ENCODE measurements at regions not wholly inside any gene's neighbourhood (a gene's known extent, or its start where the extent isn't known, plus 50 kb on each side); places are given as distances from the start of the nearest gene placed in this dataset.

DNA sequence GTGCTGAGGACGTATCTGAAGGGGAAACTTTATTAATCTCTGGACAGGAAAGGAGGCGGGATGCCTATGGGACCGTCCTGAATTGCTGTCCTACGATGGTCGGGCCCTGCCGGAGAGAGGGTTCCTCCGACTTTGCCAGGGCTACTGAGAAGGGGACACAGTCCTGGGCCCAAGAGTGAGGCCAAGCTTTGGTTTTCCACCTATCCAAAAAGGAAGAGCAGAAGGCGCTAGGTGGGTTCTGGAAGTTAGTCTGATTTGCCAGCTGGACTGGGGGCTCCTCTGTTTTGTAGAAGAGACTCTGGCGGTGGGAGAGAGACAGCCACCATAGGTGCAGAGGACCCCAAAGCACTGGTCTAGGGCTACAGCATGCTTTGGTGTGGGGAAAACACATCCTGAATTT is 243.8 kb upstream of the IRX4 start:
- H3K4me1 ChIP-seq (ENCODE audit: insufficient read depth, low read length) = no peaks in the 10 kb centered on the region
- TF ChIP-seq EZH2 (IDR thresholded peaks at IDR 0.05; ENCODE audit: low read length, unreplicated experiment) (no peak), EZH2phosphoT487 (IDR thresholded peaks at IDR 0.05; ENCODE audit: borderline replicate concordance, low read length) (no peak)
- TF ChIP-seq, protein P1, sequence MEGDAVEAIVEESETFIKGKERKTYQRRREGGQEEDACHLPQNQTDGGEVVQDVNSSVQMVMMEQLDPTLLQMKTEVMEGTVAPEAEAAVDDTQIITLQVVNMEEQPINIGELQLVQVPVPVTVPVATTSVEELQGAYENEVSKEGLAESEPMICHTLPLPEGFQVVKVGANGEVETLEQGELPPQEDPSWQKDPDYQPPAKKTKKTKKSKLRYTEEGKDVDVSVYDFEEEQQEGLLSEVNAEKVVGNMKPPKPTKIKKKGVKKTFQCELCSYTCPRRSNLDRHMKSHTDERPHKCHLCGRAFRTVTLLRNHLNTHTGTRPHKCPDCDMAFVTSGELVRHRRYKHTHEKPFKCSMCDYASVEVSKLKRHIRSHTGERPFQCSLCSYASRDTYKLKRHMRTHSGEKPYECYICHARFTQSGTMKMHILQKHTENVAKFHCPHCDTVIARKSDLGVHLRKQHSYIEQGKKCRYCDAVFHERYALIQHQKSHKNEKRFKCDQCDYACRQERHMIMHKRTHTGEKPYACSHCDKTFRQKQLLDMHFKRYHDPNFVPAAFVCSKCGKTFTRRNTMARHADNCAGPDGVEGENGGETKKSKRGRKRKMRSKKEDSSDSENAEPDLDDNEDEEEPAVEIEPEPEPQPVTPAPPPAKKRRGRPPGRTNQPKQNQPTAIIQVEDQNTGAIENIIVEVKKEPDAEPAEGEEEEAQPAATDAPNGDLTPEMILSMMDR (conservative IDR thresholded peaks at IDR 0.05; ENCODE audit: low read depth, low read length) = no peak
- no peak overlapping the region for H3K27ac ChIP-seq (ENCODE audit: low read length)
- POLR2A ChIA-PET (ENCODE audit: unreplicated experiment) = no interaction called here
- H3K4me3 ChIP-seq (ENCODE audit: low read length) = no peak overlapping the region
- no peak for DNase-seq
- no peaks in the 10 kb centered on the region for H3K9me3 ChIP-seq (ENCODE audit: low read length)
- CTCF ChIA-PET = no interaction called here
- no peaks in the 10 kb centered on the region for H3F3A ChIP-seq (ENCODE audit: low read length, unreplicated experiment)
- no peak overlapping the region for H3K9ac ChIP-seq (ENCODE audit: low read length)
- H2AFZ ChIP-seq (ENCODE audit: low read length) = no peak overlapping the region
- peaks cover 35% of the 10 kb centered on the region for H3K27me3 ChIP-seq (ENCODE audit: low read length)
- intact Hi-C loops (cut with micrococcal nuclease) = no loop called here
- BruUV-seq (replicated peaks) = no TSS peak
- no peaks in the 10 kb centered on the region for H3K36me3 ChIP-seq (ENCODE audit: low read depth, low read length)
- H3K4me2 ChIP-seq (ENCODE audit: low read length) = no peak overlapping the region
- H4K20me1 ChIP-seq (ENCODE audit: low read length) = no peaks in the 10 kb centered on the region
- no peaks in the 10 kb centered on the region for H3K79me2 ChIP-seq (ENCODE audit: low read length)
- no peaks in the 10 kb centered on the region for H3K9me2 ChIP-seq (replicated peaks; ENCODE audit: low read length)
- ATAC-seq = no peak

DNA sequence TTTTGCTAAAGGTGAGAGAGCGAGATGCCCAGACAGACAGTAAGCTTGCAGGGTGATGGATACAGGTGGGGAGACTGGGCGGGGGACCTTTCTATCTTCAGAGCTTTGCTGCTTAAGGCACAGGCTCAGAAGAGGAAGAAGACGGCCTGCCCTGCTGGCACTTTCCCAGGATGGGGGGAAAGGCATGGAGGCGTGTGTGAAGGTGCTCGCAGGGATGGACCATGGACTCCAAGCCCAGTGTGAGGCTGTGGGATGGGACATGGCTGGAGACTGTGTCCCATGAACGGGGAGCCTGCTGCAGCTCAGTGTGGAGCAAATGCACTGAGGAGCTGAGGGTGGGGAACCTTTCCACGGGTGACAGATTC is 243.2 kb upstream of the IRX4 start:
- ChIA-PET CTCF (no interaction called here), POLR2A (ENCODE audit: unreplicated experiment) (no interaction called here)
- intact Hi-C loops (cut with micrococcal nuclease) = no loop called here
- H4K20me1 ChIP-seq (ENCODE audit: low read length) = no peaks in the 10 kb centered on the region
- H3K36me3 ChIP-seq (ENCODE audit: low read depth, low read length) = no peaks in the 10 kb centered on the region
- TF ChIP-seq, protein P1 (conservative IDR thresholded peaks at IDR 0.05; ENCODE audit: low read depth, low read length) = no peak
- no peak for TF ChIP-seq EZH2 (IDR thresholded peaks at IDR 0.05; ENCODE audit: low read length, unreplicated experiment)
- no peak for TF ChIP-seq EZH2phosphoT487 (IDR thresholded peaks at IDR 0.05; ENCODE audit: borderline replicate concordance, low read length)
- no peak overlapping the region for H3K27ac ChIP-seq (ENCODE audit: low read length)
- H3K9ac ChIP-seq (ENCODE audit: low read length) = no peak overlapping the region
- H3K4me1 ChIP-seq (ENCODE audit: insufficient read depth, low read length) = no peaks in the 10 kb centered on the region
- H3F3A ChIP-seq (ENCODE audit: low read length, unreplicated experiment) = no peaks in the 10 kb centered on the region
- no peak for DNase-seq
- ATAC-seq = no peak
- H3K9me2 ChIP-seq (replicated peaks; ENCODE audit: low read length) = no peaks in the 10 kb centered on the region
- no TSS peak for BruUV-seq (replicated peaks)
- H3K27me3 ChIP-seq (ENCODE audit: low read length) = peaks cover 35% of the 10 kb centered on the region
- no peak overlapping the region for H2AFZ ChIP-seq (ENCODE audit: low read length)
- no peaks in the 10 kb centered on the region for H3K9me3 ChIP-seq (ENCODE audit: low read length)
- H3K79me2 ChIP-seq (ENCODE audit: low read length) = no peaks in the 10 kb centered on the region
- H3K4me3 ChIP-seq (ENCODE audit: low read length) = no peak overlapping the region
- H3K4me2 ChIP-seq (ENCODE audit: low read length) = no peak overlapping the region

DNA sequence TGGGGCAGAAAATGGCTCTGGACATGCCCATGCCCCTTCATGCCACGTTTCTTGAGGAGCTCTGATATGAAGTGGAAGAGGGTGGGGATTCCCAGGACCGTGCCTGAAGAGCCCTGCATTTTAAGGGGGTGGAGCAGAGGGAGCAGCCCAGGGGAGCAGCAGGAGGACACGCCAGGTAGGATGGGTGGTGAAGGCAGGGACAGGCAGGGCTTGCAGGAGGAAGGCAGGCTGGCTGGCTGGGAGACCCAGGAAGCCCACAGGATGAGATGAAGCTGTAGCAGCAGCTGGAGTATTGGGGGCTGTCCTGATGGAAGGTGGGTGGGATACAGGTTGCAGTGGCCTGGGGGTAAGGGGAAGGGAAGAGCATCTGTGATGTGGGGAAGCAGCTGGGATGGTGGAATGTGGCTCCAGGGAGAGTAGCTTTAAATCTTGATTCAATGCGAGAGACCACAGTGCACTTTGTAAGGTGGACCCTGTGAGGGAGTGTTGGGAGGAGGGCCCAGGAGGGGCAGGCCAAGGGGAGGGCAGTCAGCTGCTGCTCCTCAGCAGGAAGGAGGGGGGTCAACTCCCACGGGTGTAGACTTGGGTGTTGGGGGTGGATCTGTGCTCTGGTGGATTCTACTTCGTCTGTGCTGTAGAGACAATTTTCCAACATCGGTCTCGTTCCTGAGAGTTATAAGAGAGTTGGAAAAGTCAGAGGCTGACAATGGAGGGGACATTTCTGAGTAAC is 242.6 kb upstream of the IRX4 start:
- intact Hi-C loops (cut with micrococcal nuclease) = no loop called here
- H3K4me3 ChIP-seq (ENCODE audit: low read length) = no peak overlapping the region
- no peaks in the 10 kb centered on the region for H3K36me3 ChIP-seq (ENCODE audit: low read depth, low read length)
- ATAC-seq = no peak
- no peak overlapping the region for H3K9ac ChIP-seq (ENCODE audit: low read length)
- H3K4me1 ChIP-seq (ENCODE audit: insufficient read depth, low read length) = no peaks in the 10 kb centered on the region
- peaks cover 35% of the 10 kb centered on the region for H3K27me3 ChIP-seq (ENCODE audit: low read length)
- no peaks in the 10 kb centered on the region for H4K20me1 ChIP-seq (ENCODE audit: low read length)
- ChIA-PET CTCF (no interaction called here), POLR2A (ENCODE audit: unreplicated experiment) (no interaction called here)
- no peaks in the 10 kb centered on the region for H3K79me2 ChIP-seq (ENCODE audit: low read length)
- no peak overlapping the region for H3K27ac ChIP-seq (ENCODE audit: low read length)
- no peaks in the 10 kb centered on the region for H3K9me3 ChIP-seq (ENCODE audit: low read length)
- no peaks in the 10 kb centered on the region for H3K9me2 ChIP-seq (replicated peaks; ENCODE audit: low read length)
- no peak overlapping the region for H3K4me2 ChIP-seq (ENCODE audit: low read length)
- no TSS peak for BruUV-seq (replicated peaks)
- H2AFZ ChIP-seq (ENCODE audit: low read length) = no peak overlapping the region
- DNase-seq = no peak
- TF ChIP-seq, protein P1 (conservative IDR thresholded peaks at IDR 0.05; ENCODE audit: low read depth, low read length) = no peak
- TF ChIP-seq EZH2phosphoT487 (IDR thresholded peaks at IDR 0.05; ENCODE audit: borderline replicate concordance, low read length) (no peak), EZH2 (IDR thresholded peaks at IDR 0.05; ENCODE audit: low read length, unreplicated experiment) (no peak)
- no peaks in the 10 kb centered on the region for H3F3A ChIP-seq (ENCODE audit: low read length, unreplicated experiment)
